ENCODE measurements at regions not wholly inside any gene's neighbourhood (a gene's known extent, or its start where the extent isn't known, plus 50 kb on each side); places are given as distances from the start of the nearest gene placed in this dataset.
"Not testable (repeated sequence)": the region's sequence is repeated elsewhere in the genome, so short reads cannot be mapped to it uniquely, and the experiment has no call there.

- Mint-ChIP-seq H3K27ac (no peak overlapping the region), H3K27me3 (peaks cover 5% of the 10 kb centered on the region), H3K9me3 (ENCODE audit: low read depth) (no peaks in the 10 kb centered on the region), H3K36me3 (ENCODE audit: insufficient read depth) (no peaks in the 10 kb centered on the region), H3K4me3 (ENCODE audit: low read depth) (no peak overlapping the region), H3K4me1 (ENCODE audit: low read depth) (no peaks in the 10 kb centered on the region)
- TF ChIP-seq, protein P1, sequence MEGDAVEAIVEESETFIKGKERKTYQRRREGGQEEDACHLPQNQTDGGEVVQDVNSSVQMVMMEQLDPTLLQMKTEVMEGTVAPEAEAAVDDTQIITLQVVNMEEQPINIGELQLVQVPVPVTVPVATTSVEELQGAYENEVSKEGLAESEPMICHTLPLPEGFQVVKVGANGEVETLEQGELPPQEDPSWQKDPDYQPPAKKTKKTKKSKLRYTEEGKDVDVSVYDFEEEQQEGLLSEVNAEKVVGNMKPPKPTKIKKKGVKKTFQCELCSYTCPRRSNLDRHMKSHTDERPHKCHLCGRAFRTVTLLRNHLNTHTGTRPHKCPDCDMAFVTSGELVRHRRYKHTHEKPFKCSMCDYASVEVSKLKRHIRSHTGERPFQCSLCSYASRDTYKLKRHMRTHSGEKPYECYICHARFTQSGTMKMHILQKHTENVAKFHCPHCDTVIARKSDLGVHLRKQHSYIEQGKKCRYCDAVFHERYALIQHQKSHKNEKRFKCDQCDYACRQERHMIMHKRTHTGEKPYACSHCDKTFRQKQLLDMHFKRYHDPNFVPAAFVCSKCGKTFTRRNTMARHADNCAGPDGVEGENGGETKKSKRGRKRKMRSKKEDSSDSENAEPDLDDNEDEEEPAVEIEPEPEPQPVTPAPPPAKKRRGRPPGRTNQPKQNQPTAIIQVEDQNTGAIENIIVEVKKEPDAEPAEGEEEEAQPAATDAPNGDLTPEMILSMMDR (IDR thresholded peaks at IDR 0.05; ENCODE audit: unreplicated experiment): no peak
- DNase-seq (ENCODE audit: low spot score, unreplicated experiment): no peak
These were observed 199.7 kb upstream of the PITRM1 start for GRCh38 chr10:3372281-3372680.

GRCh38 chr10:3371624-3372023, 199.0 kb upstream of the PITRM1 start:
- H3K27me3 Mint-ChIP-seq; DNase-seq (ENCODE audit: low spot score, unreplicated experiment); H3K4me3 Mint-ChIP-seq (ENCODE audit: low read depth); H3K4me1 Mint-ChIP-seq (ENCODE audit: low read depth); H3K27ac Mint-ChIP-seq; H3K9me3 Mint-ChIP-seq (ENCODE audit: low read depth); H3K36me3 Mint-ChIP-seq (ENCODE audit: insufficient read depth): not testable (repeated sequence)

GRCh38 chr10:3366735-3367405, 194.3 kb upstream of the PITRM1 start:
- DNase-seq (ENCODE audit: low spot score, unreplicated experiment): no peak
- H3K4me3 Mint-ChIP-seq (ENCODE audit: low read depth): no peak overlapping the region
- H3K9me3 Mint-ChIP-seq (ENCODE audit: low read depth): peaks cover 4% of the 10 kb centered on the region
- peaks cover 8% of the 10 kb centered on the region for H3K4me1 Mint-ChIP-seq (ENCODE audit: low read depth)
- TF ChIP-seq, protein P1 (IDR thresholded peaks at IDR 0.05; ENCODE audit: unreplicated experiment): no peak
- H3K36me3 Mint-ChIP-seq (ENCODE audit: insufficient read depth): no peaks in the 10 kb centered on the region
- H3K27me3 Mint-ChIP-seq: no peaks in the 10 kb centered on the region
- no peak overlapping the region for H3K27ac Mint-ChIP-seq

DNA sequence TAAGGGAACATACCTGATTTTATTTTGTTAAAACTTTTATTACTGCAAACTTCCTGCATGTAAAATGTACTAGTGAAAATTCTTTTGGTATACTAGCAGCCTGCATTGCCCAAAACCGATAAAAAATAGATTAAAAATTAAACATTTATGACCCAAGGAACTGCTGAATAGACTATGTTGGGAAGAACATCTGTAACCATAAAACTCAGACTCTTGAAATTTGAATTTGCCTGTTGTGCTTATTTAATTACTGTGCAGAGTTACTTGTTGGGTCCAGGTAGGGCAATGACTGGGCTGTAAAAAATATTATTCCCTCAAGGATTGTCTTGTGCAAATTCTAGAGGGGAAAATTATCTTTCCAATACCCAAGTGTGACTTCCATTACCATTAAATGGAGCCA, 193.5 kb upstream of the PITRM1 start:
- Mint-ChIP-seq H3K27me3 (no peaks in the 10 kb centered on the region), H3K9me3 (ENCODE audit: low read depth) (peaks cover 8% of the 10 kb centered on the region), H3K36me3 (ENCODE audit: insufficient read depth) (no peaks in the 10 kb centered on the region), H3K27ac (no peak overlapping the region), H3K4me3 (ENCODE audit: low read depth) (no peak overlapping the region), H3K4me1 (ENCODE audit: low read depth) (peaks cover 8% of the 10 kb centered on the region)
- no peak for DNase-seq (ENCODE audit: low spot score, unreplicated experiment)
- TF ChIP-seq, protein P1 (IDR thresholded peaks at IDR 0.05; ENCODE audit: unreplicated experiment): no peak

DNA sequence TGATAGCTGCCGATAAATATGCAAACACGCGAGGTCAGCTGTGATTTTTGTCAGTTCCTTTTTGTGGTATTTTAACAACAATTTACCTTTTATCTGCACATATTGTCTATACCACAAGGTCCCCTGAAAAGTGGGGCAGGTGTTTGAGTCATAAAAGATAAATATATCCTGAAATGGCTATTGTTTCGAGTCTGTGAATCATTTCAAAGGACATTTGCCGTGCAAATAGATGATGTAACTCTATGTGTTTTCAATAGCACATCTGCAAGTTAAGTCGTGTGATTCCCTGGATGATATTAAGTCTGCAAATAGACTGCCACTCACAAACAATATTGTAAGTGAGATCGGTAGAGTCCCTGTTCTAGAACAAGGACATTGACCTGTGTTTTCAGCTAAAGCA, 193.0 kb upstream of the PITRM1 start:
- Mint-ChIP-seq H3K4me1 (ENCODE audit: low read depth) (peaks cover 8% of the 10 kb centered on the region), H3K27me3 (no peaks in the 10 kb centered on the region), H3K9me3 (ENCODE audit: low read depth) (peaks cover 11% of the 10 kb centered on the region), H3K4me3 (ENCODE audit: low read depth) (no peak overlapping the region), H3K27ac (no peak overlapping the region), H3K36me3 (ENCODE audit: insufficient read depth) (no peaks in the 10 kb centered on the region)
- no peak for DNase-seq (ENCODE audit: low spot score, unreplicated experiment)
- TF ChIP-seq, protein P1 (IDR thresholded peaks at IDR 0.05; ENCODE audit: unreplicated experiment): no peak

DNA sequence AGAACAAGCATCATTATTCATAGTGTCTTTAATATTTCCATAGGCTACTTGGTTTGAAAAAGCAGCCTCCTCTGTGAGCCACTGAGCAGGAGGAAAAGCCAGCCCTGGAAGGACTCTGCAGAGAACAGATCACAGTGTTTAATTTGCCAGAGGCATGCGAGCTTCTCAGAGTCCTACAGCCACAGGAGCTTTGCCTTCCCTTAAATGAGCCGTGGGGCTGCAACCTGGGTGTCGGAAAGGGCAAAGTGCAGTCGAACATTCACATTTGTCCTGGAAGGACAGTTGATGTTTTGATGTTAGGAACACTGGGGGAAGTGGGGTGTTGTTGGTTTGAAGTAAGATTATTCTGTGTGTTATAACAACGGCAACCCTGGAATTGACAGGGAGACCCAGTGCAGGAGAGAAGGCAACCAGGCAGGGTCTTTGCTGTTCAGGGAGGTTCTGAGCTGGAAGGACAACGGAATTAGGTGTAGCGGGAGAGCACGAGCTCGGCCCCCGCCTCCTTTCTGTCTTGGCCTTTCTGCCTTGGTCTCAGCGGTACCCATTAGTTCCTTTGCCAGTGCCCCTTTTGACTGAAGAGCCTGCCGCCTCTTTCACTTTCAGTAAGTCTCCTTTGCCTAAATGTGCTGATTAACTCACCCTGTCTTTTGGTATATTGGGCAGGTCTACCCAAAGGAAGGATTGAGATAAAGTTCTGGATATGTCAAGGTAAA, 192.3 kb upstream of the PITRM1 start:
- Mint-ChIP-seq H3K9me3 (ENCODE audit: low read depth) (peaks cover 11% of the 10 kb centered on the region), H3K36me3 (ENCODE audit: insufficient read depth) (no peaks in the 10 kb centered on the region), H3K27me3 (no peaks in the 10 kb centered on the region), H3K4me1 (ENCODE audit: low read depth) (peaks cover 8% of the 10 kb centered on the region), H3K4me3 (ENCODE audit: low read depth) (no peak overlapping the region), H3K27ac (peak overlapping the region; percentile 69)
- DNase-seq (ENCODE audit: low spot score, unreplicated experiment): no peak
- TF ChIP-seq, protein P1 (IDR thresholded peaks at IDR 0.05; ENCODE audit: unreplicated experiment): no peak
